Duodenal mucosa (tissue), 2 donors: ENCODE measurements at regions not wholly inside any gene's neighbourhood (a gene's known extent, or its start where the extent isn't known, plus 50 kb on each side); places are given as distances from the start of the nearest gene placed in this dataset.

ENCODE experiments used
- H3K27ac ChIP-seq: one replicate; pipeline ENCODE4 v1.7.0; 2013; ENCODE audit warnings: low read depth, low read length
- H3K27me3 ChIP-seq, 2 donors: one replicate each; pipeline ENCODE4 v1.7.0; 2013; ENCODE audit warnings: low read length in 2 of 2, control low read depth in 1 of 2; ENCODE audit not compliant: insufficient read depth in 2 of 2, control insufficient read depth in 1 of 2
- H3K36me3 ChIP-seq, 2 donors: one replicate each; pipeline ENCODE4 v1.7.0; 2013; ENCODE audit warnings: low read length in 2 of 2, control low read depth in 1 of 2; ENCODE audit not compliant: insufficient read depth in 2 of 2, control insufficient read depth in 1 of 2
- H3K4me1 ChIP-seq, 2 donors: one replicate each; pipeline ENCODE4 v1.7.0; 2013; ENCODE audit warnings: low read length in 2 of 2, control low read depth in 1 of 2; ENCODE audit not compliant: insufficient read depth in 2 of 2, control insufficient read depth in 1 of 2
- H3K4me3 ChIP-seq, 2 donors: one replicate each; pipeline ENCODE4 v1.7.0; 2013; ENCODE audit warnings: low read length in 2 of 2, low read depth in 1 of 2
- H3K9ac ChIP-seq, 2 donors: one replicate each; pipeline ENCODE4 v1.7.0; 2013; ENCODE audit warnings: low read length in 2 of 2, low read depth in 1 of 2
- H3K9me3 ChIP-seq, 2 donors: one replicate each; pipeline ENCODE4 v1.7.0; 2013; ENCODE audit warnings: low read length in 2 of 2, control low read depth in 1 of 2; ENCODE audit not compliant: control insufficient read depth in 1 of 2

DNA sequence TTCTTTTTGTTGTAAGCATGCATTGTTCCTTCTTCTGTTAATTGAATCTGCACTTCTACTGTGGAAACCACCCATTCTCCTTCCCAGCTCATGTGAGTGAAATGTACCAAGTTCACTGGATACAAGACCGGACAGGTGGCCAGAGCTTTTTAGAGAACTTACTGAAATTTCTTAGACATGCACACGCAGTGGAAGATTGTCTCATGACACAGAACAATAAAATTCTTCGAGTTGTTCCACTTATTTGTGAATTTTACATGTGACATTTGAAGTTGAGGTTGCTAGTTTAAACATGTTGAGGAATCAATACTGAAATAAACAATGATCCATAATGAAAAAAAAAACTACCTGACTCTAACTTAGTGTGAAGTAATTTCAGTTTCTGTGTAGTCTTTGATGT lies 568.0 kb downstream of the TECRL start:
- H3K36me3 ChIP-seq = no peaks in the 10 kb centered on the region
- H3K27me3 ChIP-seq = no peaks in the 10 kb centered on the region
- no peaks in the 10 kb centered on the region for H3K4me1 ChIP-seq
- H3K4me3 ChIP-seq = no peak overlapping the region
- H3K9me3 ChIP-seq = peaks cover 0 to 9% of the 10 kb centered on the region in 2 donors
- no peak overlapping the region for H3K27ac ChIP-seq
- no peak overlapping the region for H3K9ac ChIP-seq

DNA sequence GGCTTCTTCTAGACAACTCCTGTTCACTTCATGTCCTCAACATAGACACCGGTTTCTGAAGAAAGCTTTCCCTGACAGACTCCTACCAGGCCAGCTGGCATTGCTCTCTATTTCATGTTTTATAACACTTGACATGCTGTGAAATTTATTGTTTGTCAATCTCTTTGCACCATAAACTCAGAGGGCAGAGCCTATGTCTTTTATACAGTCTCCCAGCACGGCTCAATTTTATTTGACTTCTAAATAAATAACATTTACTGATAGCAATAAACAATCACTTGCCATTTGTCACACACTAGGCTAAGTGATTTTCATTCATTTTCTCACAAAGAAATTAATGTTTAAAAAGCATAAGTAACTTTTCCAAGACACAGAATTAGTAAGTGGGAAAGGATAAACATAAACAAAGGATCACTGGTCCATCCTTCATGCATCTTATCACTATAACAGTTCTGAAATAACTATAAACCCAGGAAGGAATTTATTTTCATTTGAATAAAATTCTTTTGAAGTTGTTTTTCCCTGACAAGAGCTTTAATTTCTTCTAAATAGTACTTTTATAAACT lies 577.6 kb downstream of the TECRL start:
- H3K9ac ChIP-seq = no peak overlapping the region
- H3K27me3 ChIP-seq = no peaks in the 10 kb centered on the region
- no peak overlapping the region for H3K27ac ChIP-seq
- no peaks in the 10 kb centered on the region for H3K4me1 ChIP-seq
- peaks cover 0 to 6% of the 10 kb centered on the region in 2 donors for H3K9me3 ChIP-seq
- no peaks in the 10 kb centered on the region for H3K36me3 ChIP-seq
- no peak overlapping the region for H3K4me3 ChIP-seq

- no peak overlapping the region for H3K27ac ChIP-seq
- H3K4me3 ChIP-seq = no peak overlapping the region
- H3K4me1 ChIP-seq = no peaks in the 10 kb centered on the region
- no peaks in the 10 kb centered on the region for H3K27me3 ChIP-seq
- peaks cover 5 to 12% of the 10 kb centered on the region in 2 donors for H3K9me3 ChIP-seq
- H3K9ac ChIP-seq = no peak overlapping the region
- H3K36me3 ChIP-seq = no peaks in the 10 kb centered on the region
Observed at GRCh38 chr4:63817196-63817865, 591.9 kb downstream of the TECRL start.

DNA sequence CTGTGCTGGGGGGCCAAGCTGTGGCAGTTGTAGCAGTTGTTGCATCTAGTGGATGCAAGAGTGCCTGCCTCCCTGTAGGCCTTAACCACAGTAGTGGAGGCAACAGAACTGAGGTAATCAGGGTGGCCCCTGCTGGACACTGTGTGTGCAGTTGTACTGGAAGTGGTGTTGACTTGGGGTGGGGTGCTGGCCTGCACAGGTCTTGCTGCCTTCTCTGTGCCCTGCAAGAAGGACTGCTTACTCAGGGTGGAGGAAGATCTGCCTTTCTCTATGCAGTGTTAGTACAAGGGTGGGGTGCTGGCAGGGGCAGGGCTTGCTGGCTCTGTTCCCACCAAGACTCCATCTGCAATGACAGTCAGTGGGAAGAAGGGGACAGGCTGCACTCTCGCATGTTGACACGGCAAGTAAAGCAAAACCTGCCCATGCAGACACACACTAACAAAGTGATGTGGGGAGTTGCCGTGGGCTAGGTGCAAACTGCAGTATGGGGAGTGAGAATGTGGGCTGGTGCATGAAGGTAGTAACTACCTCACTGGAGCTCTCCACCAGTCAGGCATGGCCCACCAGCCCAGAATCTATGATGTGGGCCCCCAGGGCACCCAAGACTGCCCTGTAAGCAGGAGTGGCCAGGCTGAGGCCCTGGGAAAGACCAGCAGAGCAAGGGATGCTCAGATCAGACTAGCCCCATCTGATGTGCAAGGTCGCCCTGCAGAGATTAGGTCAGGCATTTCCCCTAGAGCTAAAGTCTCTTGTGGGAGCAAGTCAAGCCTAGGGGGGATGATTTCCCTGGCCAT lies 594.9 kb downstream of the TECRL start:
- Histone ChIP-seq H3K9ac (no peak overlapping the region), H3K27ac (no peak overlapping the region), H3K27me3 (no peaks in the 10 kb centered on the region), H3K36me3 (no peaks in the 10 kb centered on the region), H3K9me3 (peaks cover 8 to 12% of the 10 kb centered on the region in 2 donors), H3K4me3 (no peak overlapping the region), H3K4me1 (no peaks in the 10 kb centered on the region)

DNA sequence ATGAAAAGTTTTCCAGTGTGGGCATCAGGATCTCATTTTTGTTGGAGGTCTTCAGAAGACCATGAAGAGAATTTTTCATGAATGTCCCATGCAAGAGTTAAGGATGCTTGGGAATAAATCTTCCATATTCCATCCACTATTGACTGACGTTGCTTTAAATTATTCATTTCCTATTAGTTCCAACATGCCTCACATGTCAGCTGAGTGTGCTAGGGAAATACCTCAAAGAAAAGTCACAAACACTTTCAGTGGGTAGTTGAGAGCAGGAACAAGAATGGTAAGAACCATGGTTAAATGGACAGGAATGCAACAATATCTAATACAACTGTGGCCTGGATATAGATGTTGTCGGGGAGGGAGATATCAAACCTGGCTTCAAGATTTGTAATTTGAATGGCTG lies 610.1 kb downstream of the TECRL start:
- no peak overlapping the region for H3K9ac ChIP-seq

GRCh38 chr4:63795301-63795700 lies 613.9 kb downstream of the TECRL start:
- no peak overlapping the region for H3K4me3 ChIP-seq
- no peaks in the 10 kb centered on the region for H3K4me1 ChIP-seq
- H3K9me3 ChIP-seq = peaks cover 0 to 3% of the 10 kb centered on the region in 2 donors
- no peak overlapping the region for H3K9ac ChIP-seq
- no peaks in the 10 kb centered on the region for H3K36me3 ChIP-seq
- no peaks in the 10 kb centered on the region for H3K27me3 ChIP-seq
- no peak overlapping the region for H3K27ac ChIP-seq

More for the DNA sequence above, 610.1 kb downstream of the TECRL start:
- Histone ChIP-seq H3K36me3 (no peaks in the 10 kb centered on the region), H3K4me3 (no peak overlapping the region), H3K27me3 (no peaks in the 10 kb centered on the region), H3K4me1 (no peaks in the 10 kb centered on the region), H3K27ac (no peak overlapping the region), H3K9me3 (peaks cover 0 to 4% of the 10 kb centered on the region in 2 donors)

- Histone ChIP-seq H3K36me3 (no peaks in the 10 kb centered on the region), H3K4me1 (no peaks in the 10 kb centered on the region), H3K9me3 (peaks cover 0 to 7% of the 10 kb centered on the region in 2 donors), H3K4me3 (no peak overlapping the region), H3K27me3 (no peaks in the 10 kb centered on the region), H3K27ac (no peak overlapping the region), H3K9ac (no peak overlapping the region)
Observed at GRCh38 chr4:63790377-63790776, 618.9 kb downstream of the TECRL start.

- Histone ChIP-seq H3K36me3 (no peaks in the 10 kb centered on the region), H3K27me3 (no peaks in the 10 kb centered on the region), H3K9me3 (peaks cover 0 to 5% of the 10 kb centered on the region in 2 donors), H3K9ac (no peak overlapping the region), H3K4me3 (no peak overlapping the region), H3K27ac (no peak overlapping the region), H3K4me1 (no peaks in the 10 kb centered on the region)
Observed at GRCh38 chr4:63788271-63788670, 621.0 kb downstream of the TECRL start.

DNA sequence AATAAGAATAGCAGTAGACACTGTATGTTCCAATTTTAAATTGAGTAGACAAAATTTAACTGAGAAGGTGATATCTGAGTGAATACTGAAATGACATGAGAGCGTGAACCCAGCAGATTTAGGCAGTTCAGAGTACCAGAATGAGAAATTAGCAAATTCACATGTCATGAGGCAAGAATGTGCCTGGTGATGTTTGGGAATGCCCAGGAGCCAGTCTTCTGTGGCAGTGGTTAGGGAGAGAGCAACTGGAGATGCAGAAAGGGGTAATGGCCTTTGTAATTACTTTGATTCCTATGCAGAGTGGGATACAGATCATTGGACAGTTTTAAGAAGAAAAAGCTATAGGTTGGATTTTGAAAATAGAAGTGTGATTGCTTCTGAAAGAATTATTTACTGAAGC lies 621.9 kb downstream of the TECRL start:
- no peak overlapping the region for H3K27ac ChIP-seq
- no peak overlapping the region for H3K4me3 ChIP-seq
- no peak overlapping the region for H3K9ac ChIP-seq
- H3K9me3 ChIP-seq = peaks cover 0 to 5% of the 10 kb centered on the region in 2 donors
- H3K36me3 ChIP-seq = no peaks in the 10 kb centered on the region
- H3K4me1 ChIP-seq = no peaks in the 10 kb centered on the region
- H3K27me3 ChIP-seq = no peaks in the 10 kb centered on the region

GRCh38 chr4:63786171-63786570 lies 623.1 kb downstream of the TECRL start:
- Histone ChIP-seq H3K4me1 (no peaks in the 10 kb centered on the region), H3K27me3 (no peaks in the 10 kb centered on the region), H3K27ac (no peak overlapping the region), H3K9ac (no peak overlapping the region), H3K36me3 (no peaks in the 10 kb centered on the region), H3K9me3 (peaks cover 0 to 5% of the 10 kb centered on the region in 2 donors), H3K4me3 (no peak overlapping the region)
